ENCODE measurements at regions not wholly inside any gene's neighbourhood (a gene's known extent, or its start where the extent isn't known, plus 50 kb on each side); places are given as distances from the start of the nearest gene placed in this dataset.

DNA sequence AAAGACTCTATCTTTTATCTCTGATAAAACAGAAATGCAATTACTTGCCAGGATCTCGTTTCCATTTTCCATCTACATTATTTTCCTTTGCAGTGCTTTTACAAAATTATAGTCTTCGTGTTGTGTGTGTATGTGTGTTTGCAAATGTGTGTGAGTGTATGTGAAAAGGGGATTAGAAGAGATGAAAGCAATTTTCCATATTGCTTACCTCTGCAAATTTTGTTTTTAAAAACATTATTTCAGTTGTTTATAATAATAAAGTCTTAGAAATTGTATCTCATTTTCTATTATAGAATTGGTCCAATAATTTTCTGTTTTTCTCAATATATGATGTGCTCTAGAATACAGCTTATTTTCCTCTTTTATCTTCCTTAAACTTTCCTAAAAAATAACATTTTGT lies 421.3 kb upstream of the ANKRD30A start:
- WGBS (ENCODE audit: insufficient coverage) = no CpG with 5 or more reads among the region's 2 CpGs
- ATAC-seq (replicated peaks in 1 of 4) = no peak

DNA sequence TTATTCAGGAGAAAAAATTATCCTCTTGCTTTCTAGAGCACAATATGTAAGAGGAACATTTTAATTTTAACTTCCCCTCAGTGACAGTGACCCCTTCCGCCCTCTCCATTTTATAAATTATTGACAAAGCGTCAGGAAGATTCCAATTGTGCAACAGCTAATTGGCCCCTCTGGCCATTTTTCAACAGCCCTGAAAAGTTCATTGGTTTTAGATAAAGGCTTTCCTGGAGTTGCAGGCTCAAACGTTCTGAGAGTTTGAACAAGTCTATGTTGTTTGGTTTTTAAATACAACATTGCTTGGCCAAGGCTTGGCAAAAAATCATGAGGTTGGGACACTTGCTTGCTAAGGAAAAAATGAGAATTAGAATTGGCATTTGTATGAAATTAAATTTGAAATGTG lies 422.2 kb upstream of the ANKRD30A start:
- ChIA-PET POLR2A (no interaction called here), CTCF (no interaction called here)
- DNase-seq (no peak), ATAC-seq (replicated peaks in 1 of 4) (no peak)
- Histone ChIP-seq H3K4me1 (ENCODE audit: control insufficient read depth in 1 of 2, extremely low read depth in 1 of 2, insufficient read depth in 2 of 2, low read length in 2 of 2) (no peaks in the 10 kb centered on the region), H3K4me3 (ENCODE audit: control insufficient read depth in 1 of 2, extremely low read depth in 1 of 2, low read length in 1 of 2) (no peak overlapping the region), H3K9me3 (no peaks in the 10 kb centered on the region), H3K27me3 (replicated peaks in 1 of 2; ENCODE audit: control insufficient read depth in 2 of 2, extremely low read depth in 1 of 2, insufficient read depth in 2 of 2, low read length in 1 of 2) (no peaks in the 10 kb centered on the region), H3K36me3 (ENCODE audit: control insufficient read depth in 2 of 2, extremely low read depth in 1 of 2, insufficient read depth in 1 of 2, low read length in 1 of 2) (no peaks in the 10 kb centered on the region), H3K27ac (ENCODE audit: low read length) (no peak overlapping the region)
- H3K27me3 Mint-ChIP-seq = no peaks in the 10 kb centered on the region
- H3K36me3 Mint-ChIP-seq = no peaks in the 10 kb centered on the region
- H3K9me3 Mint-ChIP-seq = peaks cover 0 to 8% (median 3%) of the 10 kb centered on the region in 3 donors
- WGBS (ENCODE audit: insufficient coverage) = 20% methylated on average over 1 of the region's 3 CpGs
- H3K4me3 Mint-ChIP-seq = no peak overlapping the region
- H3K4me1 Mint-ChIP-seq = no peaks in the 10 kb centered on the region
- no peak overlapping the region for H3K27ac Mint-ChIP-seq

More for the DNA sequence above, 421.3 kb upstream of the ANKRD30A start:
- Histone ChIP-seq H3K27me3 (replicated peaks in 1 of 2; ENCODE audit: control insufficient read depth in 2 of 2, extremely low read depth in 1 of 2, insufficient read depth in 2 of 2, low read length in 1 of 2) (no peaks in the 10 kb centered on the region), H3K27ac (ENCODE audit: low read length) (no peak overlapping the region), H3K4me3 (ENCODE audit: control insufficient read depth in 1 of 2, extremely low read depth in 1 of 2, low read length in 1 of 2) (no peak overlapping the region), H3K4me1 (ENCODE audit: control insufficient read depth in 1 of 2, extremely low read depth in 1 of 2, insufficient read depth in 2 of 2, low read length in 2 of 2) (no peaks in the 10 kb centered on the region), H3K9me3 (no peaks in the 10 kb centered on the region), H3K36me3 (ENCODE audit: control insufficient read depth in 2 of 2, extremely low read depth in 1 of 2, insufficient read depth in 1 of 2, low read length in 1 of 2) (no peaks in the 10 kb centered on the region)
- no peaks in the 10 kb centered on the region for H3K4me1 Mint-ChIP-seq
- no peaks in the 10 kb centered on the region for H3K27me3 Mint-ChIP-seq
- no peak overlapping the region for H3K4me3 Mint-ChIP-seq
- no peak for DNase-seq
- no peaks in the 10 kb centered on the region for H3K36me3 Mint-ChIP-seq
- CTCF ChIA-PET = no interaction called here
- no peak overlapping the region for H3K27ac Mint-ChIP-seq
- H3K9me3 Mint-ChIP-seq = peaks cover 0 to 8% (median 3%) of the 10 kb centered on the region in 3 donors
- POLR2A ChIA-PET = no interaction called here

DNA sequence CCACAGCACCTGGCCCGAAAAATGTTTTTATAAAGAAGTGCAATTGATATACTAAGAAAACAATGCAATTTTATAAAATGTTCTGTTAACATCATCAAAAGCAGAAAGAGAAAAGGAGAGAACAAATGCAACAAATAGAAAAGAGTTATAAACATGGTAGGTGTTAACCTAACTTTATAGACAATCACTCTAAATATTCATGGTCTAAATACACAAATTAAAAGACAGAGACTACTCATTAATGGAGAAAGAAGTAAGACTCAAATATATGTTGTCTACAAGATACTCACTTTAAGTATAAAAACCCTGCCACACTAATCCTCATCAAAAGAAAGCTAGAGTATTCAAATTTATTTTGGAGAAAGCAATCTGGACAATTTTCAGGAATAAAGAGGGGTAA lies 425.3 kb upstream of the ANKRD30A start:
- WGBS (ENCODE audit: insufficient coverage) = no CpG with 5 or more reads among the region's 1 CpG
- no peaks in the 10 kb centered on the region for H3K27me3 ChIP-seq (replicated peaks in 1 of 2; ENCODE audit: control insufficient read depth in 2 of 2, extremely low read depth in 1 of 2, insufficient read depth in 2 of 2, low read length in 1 of 2)
- ChIA-PET CTCF (no interaction called here), POLR2A (no interaction called here)
- H3K9me3 ChIP-seq = no peaks in the 10 kb centered on the region
- H3K36me3 ChIP-seq (ENCODE audit: control insufficient read depth in 2 of 2, extremely low read depth in 1 of 2, insufficient read depth in 1 of 2, low read length in 1 of 2) = no peaks in the 10 kb centered on the region
- Mint-ChIP-seq H3K27ac (no peak overlapping the region), H3K27me3 (no peaks in the 10 kb centered on the region), H3K36me3 (no peaks in the 10 kb centered on the region), H3K4me1 (no peaks in the 10 kb centered on the region), H3K9me3 (peaks cover 2 to 8% (median 7%) of the 10 kb centered on the region in 3 donors), H3K4me3 (no peak overlapping the region)
- no peak for ATAC-seq (replicated peaks in 1 of 4)
- DNase-seq = no peak
- no peak overlapping the region for H3K27ac ChIP-seq (ENCODE audit: low read length)
- no peaks in the 10 kb centered on the region for H3K4me1 ChIP-seq (ENCODE audit: control insufficient read depth in 1 of 2, extremely low read depth in 1 of 2, insufficient read depth in 2 of 2, low read length in 2 of 2)
- H3K4me3 ChIP-seq (ENCODE audit: control insufficient read depth in 1 of 2, extremely low read depth in 1 of 2, low read length in 1 of 2) = no peak overlapping the region

DNA sequence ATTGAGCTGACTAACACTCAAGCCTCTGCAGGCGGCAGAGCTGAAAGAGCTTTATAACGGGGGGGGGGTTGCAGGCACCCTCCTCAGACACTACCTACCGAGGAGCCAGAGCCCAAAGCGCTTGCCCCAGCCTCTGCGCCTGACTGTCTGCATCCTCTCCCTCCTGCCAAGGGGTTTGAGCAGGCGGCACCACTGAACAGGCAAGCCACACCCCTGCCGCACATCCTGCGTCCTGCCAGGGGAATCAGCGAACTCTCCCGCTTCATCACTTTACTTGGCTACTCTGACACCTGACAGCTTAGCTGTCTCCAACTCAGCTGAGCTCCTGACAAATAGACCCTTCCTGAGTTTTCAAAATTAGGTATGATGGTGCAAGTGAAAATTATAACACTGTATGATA lies 432.6 kb upstream of the ANKRD30A start:
- Histone ChIP-seq H3K36me3 (ENCODE audit: control insufficient read depth in 2 of 2, extremely low read depth in 1 of 2, insufficient read depth in 1 of 2, low read length in 1 of 2) (no peaks in the 10 kb centered on the region), H3K4me1 (ENCODE audit: control insufficient read depth in 1 of 2, extremely low read depth in 1 of 2, insufficient read depth in 2 of 2, low read length in 2 of 2) (no peaks in the 10 kb centered on the region), H3K27me3 (replicated peaks in 1 of 2; ENCODE audit: control insufficient read depth in 2 of 2, extremely low read depth in 1 of 2, insufficient read depth in 2 of 2, low read length in 1 of 2) (no peaks in the 10 kb centered on the region), H3K27ac (ENCODE audit: low read length) (no peak overlapping the region), H3K4me3 (ENCODE audit: control insufficient read depth in 1 of 2, extremely low read depth in 1 of 2, low read length in 1 of 2) (no peak overlapping the region), H3K9me3 (no peaks in the 10 kb centered on the region)
- H3K27me3 Mint-ChIP-seq = no peaks in the 10 kb centered on the region
- H3K27ac Mint-ChIP-seq = no peak overlapping the region
- DNase-seq = no peak
- 93% methylated on average over 6 of the region's 10 CpGs for WGBS (ENCODE audit: insufficient coverage)
- ATAC-seq (replicated peaks in 1 of 4) = no peak
- H3K36me3 Mint-ChIP-seq = no peaks in the 10 kb centered on the region
- no peak overlapping the region for H3K4me3 Mint-ChIP-seq
- ChIA-PET POLR2A (no interaction called here), CTCF (no interaction called here)
- peaks cover 4 to 14% (median 9%) of the 10 kb centered on the region in 3 donors for H3K9me3 Mint-ChIP-seq
- no peaks in the 10 kb centered on the region for H3K4me1 Mint-ChIP-seq

DNA sequence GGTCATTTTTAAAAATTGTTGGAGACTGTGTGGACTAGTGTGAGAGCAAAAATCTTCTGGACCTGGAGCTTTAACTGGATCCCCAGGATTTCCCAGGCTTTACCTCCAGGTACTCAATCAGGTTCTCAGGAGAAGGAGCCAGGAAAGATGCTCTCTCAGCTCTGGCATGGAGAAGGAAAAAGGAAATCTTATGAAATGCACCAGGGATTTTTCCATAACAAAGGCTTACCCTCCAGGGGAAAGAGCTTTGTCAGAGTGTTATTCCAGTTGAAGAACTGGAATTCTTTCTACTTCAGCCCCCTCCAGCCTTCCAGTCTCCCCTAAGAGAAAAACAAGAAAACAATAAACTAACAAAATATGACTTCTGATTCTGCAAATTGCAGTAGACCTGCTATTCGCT lies 436.7 kb upstream of the ANKRD30A start:
- ChIA-PET POLR2A (interaction anchor here in 1 of 2 donors (0.6 kb wide), 1 partner anchor 13 kb away, joined by 3 read pairs; no protein-coding TSS in a partner anchor), CTCF (no interaction called here)
- no peaks in the 10 kb centered on the region for H3K4me1 ChIP-seq (ENCODE audit: control insufficient read depth in 1 of 2, extremely low read depth in 1 of 2, insufficient read depth in 2 of 2, low read length in 2 of 2)
- H3K4me3 ChIP-seq (ENCODE audit: control insufficient read depth in 1 of 2, extremely low read depth in 1 of 2, low read length in 1 of 2) = no peak overlapping the region
- no peak overlapping the region for H3K27ac ChIP-seq (ENCODE audit: low read length)
- Mint-ChIP-seq H3K4me1 (no peaks in the 10 kb centered on the region), H3K9me3 (peaks cover 0 to 11% (median 6%) of the 10 kb centered on the region in 3 donors), H3K27ac (no peak overlapping the region), H3K27me3 (no peaks in the 10 kb centered on the region), H3K36me3 (no peaks in the 10 kb centered on the region), H3K4me3 (no peak overlapping the region)
- H3K36me3 ChIP-seq (ENCODE audit: control insufficient read depth in 2 of 2, extremely low read depth in 1 of 2, insufficient read depth in 1 of 2, low read length in 1 of 2) = no peaks in the 10 kb centered on the region
- H3K9me3 ChIP-seq = no peaks in the 10 kb centered on the region
- H3K27me3 ChIP-seq (replicated peaks in 1 of 2; ENCODE audit: control insufficient read depth in 2 of 2, extremely low read depth in 1 of 2, insufficient read depth in 2 of 2, low read length in 1 of 2) = no peaks in the 10 kb centered on the region
- WGBS (ENCODE audit: insufficient coverage) = no CpG with 5 or more reads among the region's 1 CpG
- DNase-seq (no peak), ATAC-seq (replicated peaks in 1 of 4) (no peak)

DNA sequence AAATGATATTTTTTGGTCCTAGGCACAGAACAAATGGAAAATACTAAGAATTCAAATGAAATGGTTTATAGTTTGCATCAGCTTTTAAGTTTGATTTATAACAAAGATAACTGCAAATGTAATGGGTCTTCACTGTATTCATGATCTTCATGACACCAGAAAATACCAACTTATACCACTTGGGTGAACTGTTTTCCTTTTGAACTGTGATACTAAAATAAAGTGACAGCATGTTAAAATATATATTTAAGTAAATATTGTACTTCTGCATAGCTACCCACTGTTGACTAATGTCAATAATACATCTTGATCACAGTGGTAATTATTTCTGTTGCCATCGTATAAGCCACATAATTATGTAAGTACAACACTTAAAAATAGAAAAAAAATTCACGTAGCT lies 442.0 kb upstream of the ANKRD30A start:
- Mint-ChIP-seq H3K27me3 (no peaks in the 10 kb centered on the region), H3K4me1 (no peaks in the 10 kb centered on the region), H3K9me3 (peaks cover 0 to 4% (median 3%) of the 10 kb centered on the region in 3 donors), H3K36me3 (no peaks in the 10 kb centered on the region), H3K27ac (no peak overlapping the region), H3K4me3 (no peak overlapping the region)
- Histone ChIP-seq H3K4me3 (ENCODE audit: control insufficient read depth in 1 of 2, extremely low read depth in 1 of 2, low read length in 1 of 2) (no peak overlapping the region), H3K9me3 (no peaks in the 10 kb centered on the region), H3K36me3 (ENCODE audit: control insufficient read depth in 2 of 2, extremely low read depth in 1 of 2, insufficient read depth in 1 of 2, low read length in 1 of 2) (no peaks in the 10 kb centered on the region), H3K27me3 (replicated peaks in 1 of 2; ENCODE audit: control insufficient read depth in 2 of 2, extremely low read depth in 1 of 2, insufficient read depth in 2 of 2, low read length in 1 of 2) (no peaks in the 10 kb centered on the region), H3K27ac (ENCODE audit: low read length) (no peak overlapping the region), H3K4me1 (ENCODE audit: control insufficient read depth in 1 of 2, extremely low read depth in 1 of 2, insufficient read depth in 2 of 2, low read length in 2 of 2) (no peaks in the 10 kb centered on the region)
- CTCF ChIA-PET = no interaction called here
- POLR2A ChIA-PET = no interaction called here
- no peak for DNase-seq
- no CpG with 5 or more reads among the region's 2 CpGs for WGBS (ENCODE audit: insufficient coverage)
- no peak for ATAC-seq (replicated peaks in 1 of 4)
